B cell (primary cell): ENCODE measurements at regions not wholly inside any gene's neighbourhood (a gene's known extent, or its start where the extent isn't known, plus 50 kb on each side); places are given as distances from the start of the nearest gene placed in this dataset.

ENCODE experiments used
- ATAC-seq: fragments of 200-7000 bp; cut with Tn5 transposase; one replicate; pipeline ENCODE4 v1.10.0; 2021; ENCODE audit warnings: low read depth, mild to moderate bottlenecking, moderate number of reproducible peaks, moderate library complexity
- CTCF ChIA-PET: fragments of 350-600 bp; sonication (Branson Sonifier 250); formaldehyde crosslinking; loops from one replicate; lab custom pipeline; 2021; ENCODE audit warnings: antibody characterized with exemption, inconsistent platforms; lab: Charles Lee
- POLR2A ChIA-PET: fragments of 350-600 bp; sonication (Branson Sonifier 250); formaldehyde crosslinking; loops from one replicate; lab custom pipeline; 2021; ENCODE audit warnings: antibody characterized with exemption; lab: Charles Lee
- DNase-seq: peaks from one replicate; pipeline ENCODE4 v3.0.0; 2013
- H2AFZ ChIP-seq: 2 replicates; pipeline ENCODE4 v1.6.1; 2012; ENCODE audit warnings: mild to moderate bottlenecking, low read depth, low read length; ENCODE audit not compliant: insufficient read depth, poor library complexity, severe bottlenecking
- H3K27ac ChIP-seq, 2 donors: 1 replicate in 1 of 2; 2 replicates in 1 of 2; pipeline ENCODE4 v1.5.1; 2012 to 2013; ENCODE audit warnings: low read length in 2 of 2, mild to moderate bottlenecking in 2 of 2, moderate library complexity in 1 of 2
- H3K27me3 ChIP-seq, 4 experiments: fragments of 200-600 bp in 1 of 4; sonication (generic) in 1 of 4; replicated peaks in 1 of 4; 1 replicate in 2 of 4; 2 replicates in 2 of 4; pipeline versions ENCODE4 v1.6.1 to v1.7.0; 2013 to 2016; ENCODE audit warnings: low read length in 3 of 4, mild to moderate bottlenecking in 2 of 4, mixed read lengths in 1 of 4, moderate library complexity in 1 of 4; ENCODE audit not compliant: insufficient read depth in 4 of 4, control insufficient read depth in 3 of 4; ENCODE audit errors: control extremely low read depth in 1 of 4
- H3K36me3 ChIP-seq, 2 experiments: replicated peaks in 1 of 2; 1 replicate in 1 of 2; 2 replicates in 1 of 2; pipeline versions ENCODE4 v1.6.1 to v1.7.1; 2013; ENCODE audit warnings: low read length in 1 of 2; ENCODE audit not compliant: insufficient read depth in 2 of 2, control insufficient read depth in 1 of 2; ENCODE audit errors: control extremely low read depth in 1 of 2, extremely low read depth in 1 of 2
- H3K4me1 ChIP-seq, 2 donors: fragments of 200-600 bp in 1 of 2; sonication (generic) in 1 of 2; 1 replicate in 1 of 2; 2 replicates in 1 of 2; pipeline versions ENCODE4 v1.5.1 to v1.6.1; 2013 to 2017; ENCODE audit warnings: low read length in 2 of 2; ENCODE audit not compliant: control insufficient read depth in 2 of 2, insufficient read depth in 2 of 2
- H3K4me2 ChIP-seq: replicated peaks from 2 replicates; pipeline ENCODE3; 2012; ENCODE audit warnings: mild to moderate bottlenecking, low read depth, low read length; ENCODE audit not compliant: poor library complexity, severe bottlenecking
- H3K4me3 ChIP-seq, 5 experiments: fragments of 200-600 bp in 1 of 5; sonication (generic) in 1 of 5; 1 replicate in 3 of 5; 2 replicates in 2 of 5; pipeline versions ENCODE4 v1.5.1 to v1.7.0; 2011 to 2016; ENCODE audit warnings: low read length in 4 of 5, mild to moderate bottlenecking in 4 of 5, low read depth in 2 of 5, control low read depth in 1 of 5, moderate library complexity in 1 of 5; ENCODE audit not compliant: insufficient read depth in 1 of 5; ENCODE audit errors: control extremely low read depth in 1 of 5, extremely low read depth in 1 of 5
- H3K79me2 ChIP-seq: fragments of 200-600 bp; sonication (generic); one replicate; pipeline ENCODE4 v1.6.0; 2016; ENCODE audit warnings: low read length; ENCODE audit not compliant: control insufficient read depth, insufficient read depth
- H3K9ac ChIP-seq: fragments of 200-600 bp; sonication (generic); 2 replicates; pipeline ENCODE4 v1.6.1; 2017; ENCODE audit warnings: mild to moderate bottlenecking, low read length, moderate library complexity
- H3K9me3 ChIP-seq, 3 donors: one replicate each; pipeline versions ENCODE4 v1.6.1 to v1.7.1; 2013; ENCODE audit warnings: low read length in 2 of 3; ENCODE audit not compliant: control insufficient read depth in 2 of 3, insufficient read depth in 1 of 3; ENCODE audit errors: control extremely low read depth in 1 of 3
- H4K20me1 ChIP-seq: 2 replicates; pipeline ENCODE4 v1.6.0; 2012; ENCODE audit warnings: mild to moderate bottlenecking, low read length; ENCODE audit not compliant: insufficient read depth, control insufficient read depth, poor library complexity, severe bottlenecking
- H3K27ac Mint-ChIP-seq: one replicate; pipeline ENCODE4 v1.8.0; 2021; ENCODE audit warnings: mixed read lengths
- H3K27me3 Mint-ChIP-seq: one replicate; pipeline ENCODE4 v1.8.0; 2021; ENCODE audit warnings: mixed read lengths
- H3K4me1 Mint-ChIP-seq: one replicate; pipeline ENCODE4 v1.8.0; 2021; ENCODE audit warnings: mixed read lengths
- H3K4me3 Mint-ChIP-seq: one replicate; pipeline ENCODE4 v1.8.0; 2021; ENCODE audit warnings: mixed read lengths
- H3K9me3 Mint-ChIP-seq: one replicate; pipeline ENCODE4 v1.8.0; 2022; ENCODE audit warnings: mixed read lengths; ENCODE audit not compliant: insufficient read depth
- CTCF ChIP-seq: fragments of 200-600 bp; IDR thresholded peaks from one replicate; pipeline ENCODE4 v1.8.0; 2022; ENCODE audit warnings: antibody characterized with exemption, mild to moderate bottlenecking
- EZH2 ChIP-seq: IDR thresholded peaks from 2 replicates; pipeline ENCODE4 v1.6.1; 2012; ENCODE audit warnings: borderline replicate concordance, low read depth, mild to moderate bottlenecking, moderate library complexity, low read length; ENCODE audit not compliant: insufficient read depth, poor library complexity, severe bottlenecking
- WGBS: methylation state at CpG from one replicate; pipeline ENCODE4 v1.1.5; 2013; ENCODE audit warnings: missing lambda C conversion rate; ENCODE audit not compliant: insufficient coverage; 5-methylcytosine and 5-hydroxymethylcytosine counted together
- intact Hi-C: fragments of 100-400 bp; cut with micrococcal nuclease; formaldehyde crosslinking; loops from one replicate; pipeline ENCODE4 v1.10.0; 2022

- Mint-ChIP-seq H3K4me3 (no peak overlapping the region), H3K27ac (no peak overlapping the region), H3K9me3 (no peaks in the 10 kb centered on the region), H3K4me1 (no peaks in the 10 kb centered on the region), H3K27me3 (peaks cover 15% of the 10 kb centered on the region)
- H3K4me1 ChIP-seq: no peaks in the 10 kb centered on the region
- no peaks in the 10 kb centered on the region for H4K20me1 ChIP-seq
- no peak overlapping the region for H3K4me3 ChIP-seq
- 41% methylated on average over 4 of the region's 7 CpGs for WGBS
- H3K9me3 ChIP-seq: no peaks in the 10 kb centered on the region
- H3K27ac ChIP-seq: no peak overlapping the region
- TF ChIP-seq CTCF (peak; percentile 70), EZH2 (no peak)
- H2AFZ ChIP-seq: no peak overlapping the region
- intact Hi-C loops: loop anchor here (1.0 kb wide), 1 partner anchor 344 kb away; no protein-coding TSS in a partner anchor
- ATAC-seq: peak; percentile 53
- CTCF ChIA-PET: interaction anchor here (1.0 to 5.3 kb wide), 3 partner anchors 320 to 801 kb away, joined by 3 to 59 read pairs (median 8); no protein-coding TSS in a partner anchor
- no peak overlapping the region for H3K9ac ChIP-seq
- H3K36me3 ChIP-seq: no peaks in the 10 kb centered on the region
- POLR2A ChIA-PET: no interaction called here
- no peaks in the 10 kb centered on the region for H3K79me2 ChIP-seq
- no peaks in the 10 kb centered on the region for H3K27me3 ChIP-seq
- no peak overlapping the region for H3K4me2 ChIP-seq
- peak; percentile 60 for DNase-seq
Observed at GRCh38 chr18:62637807-62638687, 77.3 kb upstream of the PHLPP1 start.

GRCh38 chr18:62643181-62643580 is 72.2 kb upstream of the PHLPP1 start:
- no peak for DNase-seq
- Histone ChIP-seq H4K20me1 (no peaks in the 10 kb centered on the region), H3K4me3 (no peak overlapping the region), H3K27me3 (no peaks in the 10 kb centered on the region), H3K79me2 (no peaks in the 10 kb centered on the region), H3K9ac (no peak overlapping the region), H3K4me1 (no peaks in the 10 kb centered on the region), H3K36me3 (no peaks in the 10 kb centered on the region), H3K4me2 (no peak overlapping the region), H2AFZ (no peak overlapping the region), H3K9me3 (no peaks in the 10 kb centered on the region), H3K27ac (no peak overlapping the region)
- WGBS: 97% methylated on average over 2 of the region's 5 CpGs
- ChIA-PET POLR2A (no interaction called here), CTCF (interaction anchor here (0.6 kb wide), 1 partner anchor 14 kb away, joined by 3 read pairs; no protein-coding TSS in a partner anchor)
- intact Hi-C loops: no loop called here
- TF ChIP-seq CTCF: no peak
- no peak for TF ChIP-seq EZH2
- H3K27me3 Mint-ChIP-seq: peaks cover 3% of the 10 kb centered on the region
- no peaks in the 10 kb centered on the region for H3K9me3 Mint-ChIP-seq
- no peak overlapping the region for H3K27ac Mint-ChIP-seq
- H3K4me1 Mint-ChIP-seq: no peaks in the 10 kb centered on the region
- no peak for ATAC-seq
- H3K4me3 Mint-ChIP-seq: no peak overlapping the region
